Islet of Langerhans (tissue), 1 donor: ENCODE measurements at regions not wholly inside any gene's neighbourhood (a gene's known extent, or its start where the extent isn't known, plus 50 kb on each side); places are given as distances from the start of the nearest gene placed in this dataset.
"Not testable (repeated sequence)": the region's sequence is repeated elsewhere in the genome, so short reads cannot be mapped to it uniquely, and the experiment has no call there.

Source experiments
- FAIRE-seq: peaks from one replicate; lab custom pipeline; 2011; peaks lifted over from hg19 to GRCh38; lab: Jason Lieb, UNC

DNA sequence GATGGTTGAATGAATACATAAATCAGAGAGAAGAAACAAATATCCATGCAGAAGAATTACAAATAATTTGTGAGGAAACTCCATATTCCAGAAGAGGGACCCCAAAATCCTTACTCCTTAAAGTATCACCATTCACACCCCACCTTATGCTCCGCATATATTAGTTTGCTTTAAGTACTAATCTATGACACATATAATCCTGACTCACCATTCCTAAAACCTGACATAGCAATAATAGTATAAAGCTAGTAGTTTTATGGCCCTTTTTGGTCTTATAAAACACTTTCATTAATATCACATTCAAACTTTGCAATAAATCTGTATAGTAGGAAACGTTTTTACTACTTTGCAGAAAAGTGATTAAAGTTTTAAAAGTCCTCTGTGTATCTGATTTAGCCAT, 719.0 kb upstream of the SLC39A10 start:
- no peak for FAIRE-seq

DNA sequence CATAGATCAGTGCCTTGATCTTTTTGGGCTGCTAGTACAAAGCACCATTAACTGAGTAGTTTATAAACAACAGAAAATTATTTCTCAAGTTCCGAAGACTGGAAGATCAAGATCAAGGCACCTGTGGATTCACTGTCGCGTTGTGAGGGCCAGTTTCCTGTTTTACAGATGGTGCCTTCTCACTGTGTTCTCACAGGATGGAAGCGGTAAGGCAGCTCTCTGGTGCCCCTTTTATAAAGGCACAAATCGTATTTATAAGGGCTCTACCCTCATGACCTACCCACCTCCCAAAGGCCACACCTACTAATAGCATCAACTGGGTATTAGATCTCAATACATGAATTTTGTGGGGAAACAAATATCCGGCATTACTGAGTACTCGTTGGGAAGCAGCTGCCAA, 729.5 kb upstream of the SLC39A10 start:
- FAIRE-seq, result no peak

DNA sequence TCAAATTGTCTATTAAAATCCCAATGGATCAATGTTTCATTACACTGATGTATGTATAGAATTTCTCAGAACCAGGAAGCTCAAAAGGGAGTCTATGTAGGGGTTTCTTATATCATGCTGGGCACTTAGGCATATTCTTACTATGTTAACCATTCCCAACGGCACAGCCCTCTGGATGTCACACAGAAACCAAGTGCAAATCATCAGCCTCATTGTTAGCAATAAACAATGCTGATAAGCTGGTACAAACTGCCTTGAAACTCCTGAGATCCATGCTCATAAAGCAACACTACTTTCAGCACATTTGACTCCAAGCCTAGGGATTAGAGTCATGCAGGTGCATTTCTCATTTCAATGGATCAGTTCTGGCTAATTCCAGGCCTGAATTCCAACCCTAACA, 730.2 kb upstream of the SLC39A10 start:
- no peak for FAIRE-seq

DNA sequence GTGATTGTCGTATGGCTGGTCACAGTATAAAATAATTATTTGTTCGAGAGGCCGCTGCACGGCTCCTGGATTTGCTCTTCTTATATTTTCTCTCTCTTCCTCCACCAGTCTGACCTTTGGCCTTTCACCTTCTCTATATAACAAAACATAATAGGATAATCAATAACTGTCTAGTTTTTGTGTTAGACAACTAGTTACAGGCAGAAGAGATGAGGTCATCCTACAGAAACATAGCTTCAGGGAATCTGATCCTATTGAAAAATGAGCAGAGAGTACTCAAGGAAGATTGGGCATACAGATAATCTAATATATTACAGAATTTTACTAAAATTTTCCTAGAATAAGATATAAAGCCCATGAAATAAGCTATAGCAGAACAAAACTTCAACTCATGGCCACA, 731.3 kb upstream of the SLC39A10 start:
- no peak for FAIRE-seq

DNA sequence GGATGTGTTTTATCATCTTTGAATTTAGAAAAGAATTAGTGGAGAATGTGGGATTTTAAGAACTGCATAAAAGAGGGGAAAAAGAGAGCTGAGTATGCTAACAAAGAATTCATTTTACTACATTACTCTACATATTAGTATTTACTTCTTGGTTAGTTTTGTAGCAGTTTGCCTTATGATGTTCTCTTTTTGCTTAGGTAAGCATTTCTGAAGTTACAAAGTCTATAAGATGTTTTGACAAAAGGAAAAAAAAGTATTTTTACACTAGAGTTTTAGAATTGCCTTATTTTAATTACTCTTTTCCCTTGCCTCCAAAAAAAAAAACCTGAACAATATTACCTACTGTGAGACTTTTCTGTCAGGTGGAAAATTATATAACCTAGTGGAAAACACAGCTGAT, 739.5 kb upstream of the SLC39A10 start:
- FAIRE-seq, result no peak

DNA sequence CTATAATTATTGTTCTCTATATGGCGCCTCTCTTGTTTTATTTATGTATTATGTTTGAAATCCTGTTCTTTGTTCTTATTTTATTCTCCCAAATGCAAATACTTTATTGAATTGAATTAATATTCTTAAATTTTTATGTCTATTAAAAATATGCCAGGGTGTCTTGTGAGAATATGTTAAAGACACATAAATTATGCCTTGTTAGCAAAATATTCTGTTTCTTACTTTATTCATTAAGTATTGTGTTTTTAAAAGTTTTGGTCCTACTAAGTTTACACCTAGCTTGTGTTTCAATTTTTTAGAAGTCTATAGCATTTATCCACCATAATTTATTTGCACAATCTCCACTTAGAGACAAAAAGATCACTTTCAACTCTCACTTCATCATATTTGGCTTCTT, 741.5 kb upstream of the SLC39A10 start:
- no peak for FAIRE-seq

DNA sequence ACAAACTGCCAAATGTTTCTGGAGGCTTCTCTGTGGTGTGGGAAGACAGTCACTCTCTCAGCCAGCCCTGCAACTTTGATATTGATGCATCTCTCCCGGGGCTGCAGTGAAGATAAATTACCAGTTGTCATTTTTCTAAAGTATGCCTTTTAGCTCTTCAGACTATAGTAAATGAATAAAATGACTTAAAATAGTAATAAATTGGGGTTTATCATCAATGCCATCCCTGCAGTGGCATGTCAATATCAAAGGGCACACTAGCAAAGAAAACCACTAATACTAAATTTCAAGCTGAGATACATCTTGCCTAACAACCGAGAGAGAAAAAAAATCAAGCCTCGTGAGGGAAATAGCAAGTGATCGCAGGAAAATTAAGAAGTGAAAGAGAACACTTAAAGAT, 749.5 kb upstream of the SLC39A10 start:
- FAIRE-seq, result no peak

DNA sequence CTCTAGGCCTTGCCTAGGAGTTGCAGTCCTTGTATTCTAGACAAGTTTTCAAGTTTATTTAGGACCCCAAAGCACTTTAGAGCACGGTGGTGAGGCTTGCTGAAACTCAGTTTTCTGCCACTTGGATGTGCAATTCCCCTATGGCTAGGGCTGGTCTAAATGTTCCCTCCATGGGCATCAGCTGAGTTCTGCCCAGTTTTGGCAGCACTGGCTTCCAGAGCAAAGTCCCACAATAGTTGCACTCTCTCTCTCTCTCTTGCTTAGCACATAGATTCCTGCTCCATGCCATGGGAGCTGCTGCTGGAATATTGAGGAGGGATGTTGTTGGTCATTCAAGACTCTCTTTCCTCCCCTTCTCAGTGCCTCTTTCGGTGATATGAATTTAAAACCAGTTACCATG, 760.2 kb upstream of the SLC39A10 start:
- FAIRE-seq, result no peak

DNA sequence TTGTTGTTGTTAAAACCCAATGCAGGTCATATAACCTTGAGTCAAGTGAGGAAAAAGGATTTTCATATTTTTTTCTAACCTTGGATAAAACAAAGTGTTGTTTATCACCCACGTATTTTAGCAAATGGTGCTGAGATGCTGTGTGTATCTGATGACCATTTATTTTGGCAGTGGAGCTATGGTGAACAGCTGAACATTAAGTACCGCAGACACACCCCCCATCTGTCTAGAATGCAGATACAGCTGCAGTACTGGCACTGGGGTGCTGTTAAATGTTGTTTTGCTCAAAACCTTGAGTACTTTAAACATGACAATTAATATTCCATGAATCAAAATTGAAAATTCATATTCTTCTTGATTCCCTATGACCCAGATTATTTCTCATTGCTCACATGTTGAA, 773.3 kb upstream of the SLC39A10 start:
- no peak for FAIRE-seq

DNA sequence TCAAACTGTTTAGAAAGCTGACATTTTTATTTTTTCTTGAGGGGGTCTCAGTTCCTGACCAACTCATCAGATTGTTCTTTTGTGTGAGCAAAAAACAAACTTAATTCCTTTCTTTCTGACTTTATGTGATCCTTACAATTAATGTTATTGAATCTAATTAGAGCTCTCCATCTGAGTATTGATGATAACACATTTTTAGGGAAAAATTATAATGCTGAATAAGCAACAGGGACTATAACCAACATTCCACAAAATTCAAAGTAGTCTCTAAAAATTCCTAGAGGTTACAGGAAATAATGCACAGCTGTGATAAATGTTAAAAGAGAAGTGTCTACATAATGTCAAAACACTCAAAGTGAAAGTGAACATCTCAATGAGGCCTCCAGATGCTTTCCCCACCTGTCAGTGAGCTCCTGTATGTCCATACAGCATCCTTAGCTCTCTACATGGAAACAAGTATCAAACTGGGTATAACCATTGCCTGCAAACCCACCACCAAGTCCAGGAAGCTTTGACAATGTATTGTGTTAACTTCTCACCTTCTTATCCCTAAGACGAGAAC, 786.0 kb upstream of the SLC39A10 start:
- no peak for FAIRE-seq

DNA sequence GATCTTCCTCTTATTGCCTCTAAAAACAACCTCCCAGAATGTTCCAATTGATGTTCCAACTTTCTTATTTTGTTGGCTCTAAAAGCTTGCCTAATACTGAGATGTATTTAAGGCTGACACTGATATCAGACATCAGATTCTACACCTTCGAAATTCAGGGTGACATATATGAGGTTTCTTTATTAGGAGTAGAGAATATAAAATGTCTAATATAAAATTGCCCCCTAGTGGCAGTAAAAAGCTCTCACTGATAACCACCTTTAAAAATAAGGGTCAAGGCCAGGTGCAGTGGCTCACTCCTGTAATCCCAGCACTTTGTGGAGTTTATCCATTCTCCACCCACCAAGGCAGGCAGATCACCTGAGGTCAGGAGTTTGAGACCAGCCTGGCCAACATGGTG, 789.7 kb upstream of the SLC39A10 start:
- peak; percentile 76 for FAIRE-seq

DNA sequence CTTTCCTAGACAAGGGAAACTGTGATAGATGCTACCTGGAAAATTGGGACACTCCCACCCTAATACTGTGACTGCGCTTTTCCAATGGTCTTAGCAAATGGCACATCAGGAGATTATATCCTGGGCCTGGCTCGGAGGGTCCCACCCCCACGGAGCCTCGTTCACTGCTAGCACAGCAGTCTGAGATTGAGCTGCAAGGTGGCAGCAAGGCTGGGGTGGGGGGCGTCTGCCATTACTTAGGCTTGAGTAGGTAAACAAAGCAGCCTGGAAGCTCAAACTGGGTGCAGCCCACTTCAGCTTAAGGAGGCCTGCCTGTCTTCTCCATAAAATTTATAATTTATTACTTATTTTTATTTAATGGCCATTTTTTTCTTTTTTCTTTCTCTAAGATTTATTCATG, 802.1 kb upstream of the SLC39A10 start:
- no peak for FAIRE-seq

DNA sequence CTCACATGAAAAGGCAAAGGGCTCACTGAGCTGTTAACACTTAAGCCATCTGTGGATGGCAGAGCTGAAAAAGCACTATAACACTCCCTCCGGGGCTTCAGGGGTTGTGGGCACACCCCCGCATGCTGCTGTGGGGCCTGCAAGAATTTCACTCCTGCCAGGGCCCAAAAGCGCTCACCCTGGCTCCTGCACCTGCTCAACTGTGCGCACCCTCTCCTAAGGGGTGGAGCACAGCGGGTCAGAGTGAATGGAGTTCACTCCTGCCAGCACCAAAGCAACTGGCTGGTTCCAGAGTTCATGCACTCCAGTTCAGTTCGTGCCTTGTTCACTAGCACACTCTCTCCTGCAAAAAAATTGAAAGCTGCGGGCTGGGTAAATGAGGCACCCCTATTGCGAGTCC, 814.2 kb upstream of the SLC39A10 start:
- FAIRE-seq, result no peak

DNA sequence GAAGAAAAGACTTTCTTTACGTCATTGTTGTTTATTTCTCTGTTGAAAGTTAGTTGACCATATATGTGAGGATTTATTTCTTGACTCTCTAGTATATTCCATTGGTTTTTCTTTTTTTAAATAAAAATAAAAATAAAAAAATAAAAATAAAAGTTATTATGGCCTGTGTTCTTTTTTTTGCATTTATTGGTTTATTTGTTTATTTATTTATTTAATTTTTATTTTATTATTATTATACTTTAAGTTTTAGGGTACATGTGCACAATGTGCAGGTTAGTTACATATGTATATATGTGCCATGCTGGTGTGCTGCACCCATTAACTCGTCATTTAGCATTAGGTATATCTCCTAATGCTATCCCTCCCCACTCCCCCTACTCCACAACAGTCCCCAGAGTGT, 822.7 kb upstream of the SLC39A10 start:
- FAIRE-seq, result not testable (repeated sequence)

DNA sequence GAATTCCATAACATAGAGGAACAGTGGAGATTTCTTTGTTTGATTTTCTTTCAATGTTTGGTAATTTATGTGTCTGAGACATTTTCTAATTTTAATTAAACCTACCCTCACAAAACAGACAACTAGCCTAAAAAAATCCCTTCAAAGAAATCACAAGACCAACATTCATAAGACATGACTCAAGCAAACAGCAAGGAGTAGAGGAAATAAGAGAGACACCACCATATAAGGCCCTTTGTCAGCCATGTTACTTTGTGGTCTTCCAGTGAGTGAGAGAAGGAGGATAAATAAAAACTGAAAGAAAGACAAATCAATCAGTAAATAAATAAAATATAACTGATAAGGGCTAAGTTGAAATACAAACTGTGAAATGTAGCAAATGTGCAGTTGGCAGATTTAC, 830.8 kb upstream of the SLC39A10 start:
- no peak for FAIRE-seq

DNA sequence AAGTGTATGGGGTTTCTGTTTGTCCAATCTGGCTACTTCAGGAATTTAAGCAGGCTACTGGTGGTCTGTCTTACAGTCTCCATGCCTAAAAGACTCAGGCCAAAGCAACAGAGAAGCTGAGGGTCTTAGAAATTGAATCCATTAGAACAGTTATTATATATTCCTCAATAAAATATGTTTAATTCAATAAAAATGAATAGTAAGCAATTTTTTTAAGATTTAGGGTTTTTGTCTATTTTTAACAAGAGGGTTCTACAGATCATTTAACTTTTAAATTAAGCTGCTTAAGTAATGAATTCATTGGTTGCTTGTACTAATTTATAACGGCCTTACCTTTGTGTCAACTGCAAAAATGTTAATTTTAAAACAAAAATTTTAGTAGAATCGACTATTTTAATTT, 832.6 kb upstream of the SLC39A10 start:
- no peak for FAIRE-seq

DNA sequence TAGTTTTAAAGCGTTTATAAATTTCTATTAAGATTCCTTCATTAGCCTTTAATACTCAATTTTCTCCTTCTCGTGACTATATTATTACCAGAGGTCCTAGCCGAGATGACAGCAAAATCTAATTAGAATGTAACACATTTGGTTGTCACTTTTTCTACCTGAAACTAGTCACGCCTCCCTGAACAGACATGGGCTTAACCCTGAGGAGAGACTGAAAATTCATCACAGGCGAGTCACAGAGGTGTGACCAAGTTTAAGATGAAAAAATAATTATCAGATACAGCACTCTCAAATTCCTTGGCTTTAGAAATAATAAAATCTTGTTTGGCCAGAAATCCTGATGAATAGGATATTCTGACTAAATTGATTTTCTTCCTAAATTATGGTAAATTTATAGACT, 834.4 kb upstream of the SLC39A10 start:
- FAIRE-seq, result no peak

DNA sequence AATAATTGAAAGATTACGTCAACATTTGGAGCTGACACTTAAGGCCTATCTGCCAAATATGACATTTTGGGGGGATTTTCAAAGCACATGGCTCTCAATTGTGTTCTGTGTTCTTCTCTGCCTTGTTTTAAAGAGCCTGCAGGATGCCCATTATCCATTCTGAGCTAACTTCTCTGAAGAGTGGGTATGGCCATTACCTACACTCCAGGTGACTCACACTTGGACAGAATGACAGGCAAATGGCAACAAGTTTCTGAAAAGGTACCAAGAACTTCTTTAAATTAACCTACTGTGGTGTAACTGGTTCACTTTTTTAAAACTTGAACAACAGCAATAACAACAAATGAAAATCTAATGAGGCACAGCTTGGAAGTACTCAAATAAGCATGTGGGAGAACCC, 834.9 kb upstream of the SLC39A10 start:
- FAIRE-seq, result no peak

DNA sequence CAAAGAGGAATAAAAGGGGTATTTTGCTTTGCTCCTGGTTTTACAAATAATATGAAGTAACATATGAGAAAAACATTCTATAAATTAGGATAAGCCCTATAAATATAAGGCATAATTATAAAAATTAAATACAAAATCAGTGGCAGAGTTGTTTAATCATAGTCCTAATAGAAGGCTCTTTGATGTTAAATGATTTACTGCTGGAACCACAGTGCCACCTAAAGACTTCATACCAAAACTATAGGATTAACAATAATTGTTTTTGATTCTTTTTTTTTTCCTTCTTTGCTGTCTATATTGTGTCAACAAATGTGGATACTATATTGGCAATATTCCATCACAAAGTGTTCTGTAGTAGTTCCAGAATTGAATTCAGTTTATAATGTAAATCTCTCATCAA, 837.7 kb upstream of the SLC39A10 start:
- FAIRE-seq, result peak; percentile 55

DNA sequence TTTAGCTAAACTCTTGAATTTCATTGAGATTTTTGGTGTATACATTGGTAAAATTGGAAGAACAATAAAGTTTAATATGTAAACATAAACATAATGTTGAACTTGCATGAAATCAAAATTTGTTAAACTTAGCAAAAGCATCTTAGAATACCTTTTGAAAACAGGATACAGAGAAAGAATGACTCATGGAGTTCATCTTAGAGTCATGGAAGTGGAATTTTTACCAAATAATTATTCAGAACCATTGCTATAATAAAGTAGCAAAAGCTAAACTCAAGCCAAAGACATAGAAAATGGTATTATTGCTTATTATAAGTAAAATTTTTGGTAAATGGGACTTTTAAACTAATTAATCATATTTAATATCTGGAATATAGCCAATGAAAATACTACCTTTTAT, 841.6 kb upstream of the SLC39A10 start:
- no peak for FAIRE-seq

DNA sequence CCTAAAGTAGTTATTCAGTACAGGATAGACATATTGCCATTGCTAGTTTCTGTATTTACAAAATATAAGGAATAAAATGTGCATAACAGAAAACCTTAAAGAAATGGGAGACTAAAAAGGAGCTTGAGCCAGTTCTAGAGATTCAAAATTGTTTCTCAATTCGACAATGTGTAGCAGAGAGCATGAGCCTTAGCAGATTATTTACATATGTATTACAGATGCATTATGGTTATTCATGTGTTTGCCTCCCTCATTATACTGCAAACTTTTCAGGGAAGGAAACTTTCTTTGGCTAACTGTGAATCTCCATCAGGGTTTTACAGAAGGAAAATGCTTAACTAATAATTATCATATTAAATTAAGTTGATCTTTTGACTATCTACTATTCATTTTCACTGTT, 854.4 kb upstream of the SLC39A10 start:
- FAIRE-seq, result no peak

DNA sequence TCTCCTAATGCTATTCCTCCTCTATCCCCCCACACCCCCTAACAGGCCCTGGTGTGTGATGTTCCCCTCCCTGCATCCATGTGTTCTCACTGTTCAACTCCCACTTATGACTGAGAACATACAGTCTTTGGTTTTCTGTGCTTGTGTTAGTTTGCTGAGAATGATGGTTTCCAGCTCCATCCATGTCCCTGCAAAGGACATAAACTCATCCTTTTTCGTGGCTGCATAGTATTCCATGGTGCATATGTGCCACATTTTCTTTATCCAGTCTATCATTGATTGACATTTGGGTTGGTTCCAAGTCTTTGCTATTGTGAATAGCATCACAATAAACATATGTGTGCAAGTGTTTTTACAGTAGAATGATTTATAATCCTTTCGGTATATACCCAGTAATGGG, 870.0 kb upstream of the SLC39A10 start:
- not testable (repeated sequence) for FAIRE-seq

DNA sequence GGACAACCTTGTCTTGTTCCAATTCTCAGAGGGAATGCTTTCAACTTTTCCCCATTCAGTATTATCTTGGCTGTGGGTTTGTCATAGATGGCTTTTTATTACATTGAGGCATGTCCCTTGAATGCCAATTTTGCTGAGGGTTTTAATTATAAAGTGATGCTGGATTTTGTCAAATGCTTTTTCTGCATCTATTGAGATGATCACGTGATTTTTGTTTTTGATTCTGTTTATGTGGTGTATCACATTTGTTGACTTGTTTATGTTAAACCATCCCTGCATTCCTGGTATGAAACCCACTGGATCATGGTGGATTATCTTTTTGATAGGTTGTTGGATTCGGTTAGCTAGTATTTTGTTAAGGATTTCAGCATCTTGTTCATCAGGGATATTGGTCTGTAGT, 885.6 kb upstream of the SLC39A10 start:
- FAIRE-seq, result not testable (repeated sequence)

DNA sequence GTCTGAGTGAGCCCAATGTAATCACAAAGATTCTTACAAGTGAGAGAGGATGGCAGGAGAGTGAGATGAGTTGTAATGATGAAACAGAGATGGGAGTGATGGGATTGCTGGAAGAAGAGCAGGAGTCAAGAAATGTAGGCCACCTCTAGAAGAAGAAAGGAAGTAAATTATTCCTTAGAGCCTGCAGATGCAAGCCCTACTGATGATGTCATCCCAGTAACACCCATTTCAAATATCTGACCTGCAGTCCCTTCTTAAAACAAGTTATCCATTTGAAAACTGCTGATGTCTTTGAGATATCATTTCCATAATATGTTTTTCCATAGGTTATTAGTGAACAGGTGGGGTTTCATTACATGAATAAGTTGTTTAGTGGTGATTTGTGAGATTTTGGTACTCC, 888.0 kb upstream of the SLC39A10 start:
- FAIRE-seq, result no peak

DNA sequence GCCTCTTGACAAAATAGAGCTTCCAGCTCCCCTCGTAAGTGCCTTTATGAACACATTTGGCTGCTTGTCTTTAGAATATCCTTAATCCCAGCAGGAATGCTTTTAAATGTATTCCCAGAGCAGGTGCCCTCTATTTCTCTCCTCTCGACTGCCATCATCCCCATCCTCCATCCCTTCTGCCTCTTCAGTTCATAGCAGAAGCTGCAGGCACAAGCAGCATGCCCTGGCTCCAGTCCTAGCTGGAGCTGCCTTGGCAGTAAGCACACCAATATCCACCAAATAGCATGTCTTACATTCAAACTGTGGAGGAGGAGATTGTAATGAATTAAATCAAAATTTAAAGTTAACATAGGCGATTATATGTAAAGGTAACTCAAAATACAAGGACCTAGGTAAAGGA, 891.3 kb upstream of the SLC39A10 start:
- FAIRE-seq, result no peak
